ENCODE measurements at regions not wholly inside any gene's neighbourhood (a gene's known extent, or its start where the extent isn't known, plus 50 kb on each side); places are given as distances from the start of the nearest gene placed in this dataset.

GRCh38 chr2:150715501-150715900 is 228.0 kb upstream of the RND3 start:
- Histone ChIP-seq H3K9ac (ENCODE audit: low read length) (no peak overlapping the region), H4K20me1 (ENCODE audit: insufficient read depth, low read length) (no peaks in the 10 kb centered on the region), H3K36me3 (replicated peaks; ENCODE audit: low read depth, low read length) (no peaks in the 10 kb centered on the region), H2AFZ (ENCODE audit: low read depth, low read length) (no peak overlapping the region), H3K9me3 (ENCODE audit: insufficient read depth, low read length) (no peaks in the 10 kb centered on the region), H3K4me2 (ENCODE audit: low read length) (no peak overlapping the region), H3K4me1 (ENCODE audit: low read length) (peaks cover 4% of the 10 kb centered on the region), H3K27ac (ENCODE audit: low read length) (no peak overlapping the region), H3K27me3 (ENCODE audit: low read depth, low read length) (no peaks in the 10 kb centered on the region), H3K79me2 (ENCODE audit: low read length) (no peaks in the 10 kb centered on the region), H3K4me3 (ENCODE audit: low read length) (no peak overlapping the region)
- no peak for TF ChIP-seq CTCF (IDR thresholded peaks at IDR 0.05; ENCODE audit: low read depth, low read length)
- TF ChIP-seq EZH2phosphoT487 (IDR thresholded peaks at IDR 0.05; ENCODE audit: low read depth): no peak

- H3K27ac ChIP-seq (ENCODE audit: low read length): no peak overlapping the region
- no peaks in the 10 kb centered on the region for H3K79me2 ChIP-seq (ENCODE audit: low read length)
- H3K36me3 ChIP-seq (replicated peaks; ENCODE audit: low read depth, low read length): no peaks in the 10 kb centered on the region
- no peaks in the 10 kb centered on the region for H4K20me1 ChIP-seq (ENCODE audit: insufficient read depth, low read length)
- H3K4me2 ChIP-seq (ENCODE audit: low read length): no peak overlapping the region
- no peaks in the 10 kb centered on the region for H3K9me3 ChIP-seq (ENCODE audit: insufficient read depth, low read length)
- no peak overlapping the region for H3K9ac ChIP-seq (ENCODE audit: low read length)
- no peak overlapping the region for H2AFZ ChIP-seq (ENCODE audit: low read depth, low read length)
- no peaks in the 10 kb centered on the region for H3K27me3 ChIP-seq (ENCODE audit: low read depth, low read length)
- peaks cover 27% of the 10 kb centered on the region for H3K4me1 ChIP-seq (ENCODE audit: low read length)
- no peak overlapping the region for H3K4me3 ChIP-seq (ENCODE audit: low read length)
- TF ChIP-seq CTCF (IDR thresholded peaks at IDR 0.05; ENCODE audit: low read depth, low read length) (no peak), EZH2phosphoT487 (IDR thresholded peaks at IDR 0.05; ENCODE audit: low read depth) (no peak)
These were observed 223.4 kb upstream of the RND3 start for GRCh38 chr2:150710916-150711315.

- no peak overlapping the region for H3K27ac ChIP-seq (ENCODE audit: low read length)
- H3K4me2 ChIP-seq (ENCODE audit: low read length): no peak overlapping the region
- H3K4me3 ChIP-seq (ENCODE audit: low read length): no peak overlapping the region
- no peak overlapping the region for H3K9ac ChIP-seq (ENCODE audit: low read length)
- no peaks in the 10 kb centered on the region for H3K9me3 ChIP-seq (ENCODE audit: insufficient read depth, low read length)
- no peak overlapping the region for H2AFZ ChIP-seq (ENCODE audit: low read depth, low read length)
- no peaks in the 10 kb centered on the region for H4K20me1 ChIP-seq (ENCODE audit: insufficient read depth, low read length)
- TF ChIP-seq CTCF (IDR thresholded peaks at IDR 0.05; ENCODE audit: low read depth, low read length) (no peak), EZH2phosphoT487 (IDR thresholded peaks at IDR 0.05; ENCODE audit: low read depth) (no peak)
- no peaks in the 10 kb centered on the region for H3K27me3 ChIP-seq (ENCODE audit: low read depth, low read length)
- peaks cover 36% of the 10 kb centered on the region for H3K4me1 ChIP-seq (ENCODE audit: low read length)
- H3K79me2 ChIP-seq (ENCODE audit: low read length): no peaks in the 10 kb centered on the region
- no peaks in the 10 kb centered on the region for H3K36me3 ChIP-seq (replicated peaks; ENCODE audit: low read depth, low read length)
These were observed 222.6 kb upstream of the RND3 start for GRCh38 chr2:150710041-150710440.

- TF ChIP-seq CTCF (IDR thresholded peaks at IDR 0.05; ENCODE audit: low read depth, low read length) (no peak), EZH2phosphoT487 (IDR thresholded peaks at IDR 0.05; ENCODE audit: low read depth) (no peak)
- no peak overlapping the region for H3K4me2 ChIP-seq (ENCODE audit: low read length)
- no peak overlapping the region for H3K9ac ChIP-seq (ENCODE audit: low read length)
- H3K27ac ChIP-seq (ENCODE audit: low read length): peak overlapping the region; percentile 84
- H3K4me3 ChIP-seq (ENCODE audit: low read length): no peak overlapping the region
- no peaks in the 10 kb centered on the region for H3K9me3 ChIP-seq (ENCODE audit: insufficient read depth, low read length)
- H4K20me1 ChIP-seq (ENCODE audit: insufficient read depth, low read length): no peaks in the 10 kb centered on the region
- H3K27me3 ChIP-seq (ENCODE audit: low read depth, low read length): no peaks in the 10 kb centered on the region
- H3K79me2 ChIP-seq (ENCODE audit: low read length): no peaks in the 10 kb centered on the region
- no peak overlapping the region for H2AFZ ChIP-seq (ENCODE audit: low read depth, low read length)
- H3K4me1 ChIP-seq (ENCODE audit: low read length): peaks cover 35% of the 10 kb centered on the region
- no peaks in the 10 kb centered on the region for H3K36me3 ChIP-seq (replicated peaks; ENCODE audit: low read depth, low read length)
These were observed 219.1 kb upstream of the RND3 start for GRCh38 chr2:150706561-150706960.

All from OCI-LY3 (cell line).